Endothelial cell (in vitro differentiated cells): ENCODE measurements at regions not wholly inside any gene's neighbourhood (a gene's known extent, or its start where the extent isn't known, plus 50 kb on each side); places are given as distances from the start of the nearest gene placed in this dataset.

ENCODE experiments used
- DNase-seq: peaks from one replicate; pipeline ENCODE4 v3.0.0; 2021; ENCODE audit warnings: low spot score
- H3K27ac Mint-ChIP-seq: one replicate; pipeline ENCODE4 v1.8.0; 2021; ENCODE audit warnings: mixed read lengths, inconsistent platforms; ENCODE audit not compliant: unreplicated experiment
- H3K27me3 Mint-ChIP-seq: one replicate; pipeline ENCODE4 v1.8.0; 2021; ENCODE audit warnings: mild to moderate bottlenecking, moderate library complexity, mixed read lengths, inconsistent platforms; ENCODE audit not compliant: unreplicated experiment
- H3K36me3 Mint-ChIP-seq: one replicate; pipeline ENCODE4 v1.8.0; 2021; ENCODE audit warnings: mild to moderate bottlenecking, low read depth, mixed read lengths, inconsistent platforms; ENCODE audit not compliant: unreplicated experiment
- H3K4me1 Mint-ChIP-seq: one replicate; pipeline ENCODE4 v1.8.0; 2021; ENCODE audit warnings: mild to moderate bottlenecking, mixed read lengths, inconsistent platforms; ENCODE audit not compliant: unreplicated experiment
- H3K4me3 Mint-ChIP-seq: one replicate; pipeline ENCODE4 v1.8.0; 2021; ENCODE audit warnings: mild to moderate bottlenecking, mixed read lengths, inconsistent platforms; ENCODE audit not compliant: unreplicated experiment
- H3K9me3 Mint-ChIP-seq: one replicate; pipeline ENCODE4 v1.8.0; 2021; ENCODE audit warnings: mixed read lengths, inconsistent platforms; ENCODE audit not compliant: unreplicated experiment
- CTCF ChIP-seq: fragments of 200-600 bp; sonication (generic); IDR thresholded peaks from one replicate; pipeline ENCODE4 v1.5.0; 2021; ENCODE audit warnings: antibody characterized with exemption; ENCODE audit not compliant: unreplicated experiment

GRCh38 chr22:49087716-49088601, 739.7 kb downstream of the BRD1 start:
- no peaks in the 10 kb centered on the region for H3K36me3 Mint-ChIP-seq
- H3K9me3 Mint-ChIP-seq: no peaks in the 10 kb centered on the region
- TF ChIP-seq CTCF: no peak
- H3K27me3 Mint-ChIP-seq: peaks cover 9% of the 10 kb centered on the region
- peaks cover 7% of the 10 kb centered on the region for H3K4me1 Mint-ChIP-seq
- H3K4me3 Mint-ChIP-seq: no peak overlapping the region
- DNase-seq: no peak
- no peak overlapping the region for H3K27ac Mint-ChIP-seq

- Mint-ChIP-seq H3K36me3 (no peaks in the 10 kb centered on the region), H3K27ac (no peak overlapping the region), H3K4me3 (no peak overlapping the region), H3K4me1 (peaks cover 7% of the 10 kb centered on the region), H3K27me3 (peaks cover 9% of the 10 kb centered on the region), H3K9me3 (no peaks in the 10 kb centered on the region)
- no peak for DNase-seq
- no peak for TF ChIP-seq CTCF
Observed at GRCh38 chr22:49087198-49087597, 740.5 kb downstream of the BRD1 start.

DNA sequence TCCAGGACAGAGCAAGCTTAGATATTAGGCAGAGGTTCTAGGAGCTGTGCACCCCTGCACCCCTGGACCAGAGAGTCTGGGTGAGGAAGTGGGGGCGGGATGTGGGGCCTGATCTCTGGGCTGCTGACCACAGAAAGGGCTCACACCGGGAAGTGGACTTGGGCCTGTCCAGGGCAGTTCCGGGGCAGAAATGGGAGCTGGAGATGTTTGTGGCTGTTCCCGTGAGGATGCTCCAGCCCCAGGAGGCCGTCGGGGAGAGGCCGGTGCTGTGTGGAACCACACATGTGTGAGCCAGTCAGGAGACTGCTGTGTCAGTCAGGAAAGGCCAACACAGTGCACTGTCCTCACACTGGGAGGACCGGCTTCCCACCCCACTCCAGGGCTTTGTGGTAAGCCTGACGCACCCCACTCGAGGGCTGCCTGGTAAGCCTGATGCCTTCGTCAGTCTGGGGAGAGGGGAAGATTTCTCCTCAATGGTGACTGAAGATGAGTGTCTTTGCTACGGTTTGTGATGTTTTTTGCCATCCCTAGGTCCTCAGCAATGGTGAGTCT, 741.0 kb downstream of the BRD1 start:
- no peak overlapping the region for H3K4me3 Mint-ChIP-seq
- H3K27me3 Mint-ChIP-seq: peaks cover 9% of the 10 kb centered on the region
- no peak overlapping the region for H3K27ac Mint-ChIP-seq
- TF ChIP-seq CTCF: no peak
- no peaks in the 10 kb centered on the region for H3K36me3 Mint-ChIP-seq
- H3K4me1 Mint-ChIP-seq: peaks cover 7% of the 10 kb centered on the region
- H3K9me3 Mint-ChIP-seq: no peaks in the 10 kb centered on the region
- no peak for DNase-seq

DNA sequence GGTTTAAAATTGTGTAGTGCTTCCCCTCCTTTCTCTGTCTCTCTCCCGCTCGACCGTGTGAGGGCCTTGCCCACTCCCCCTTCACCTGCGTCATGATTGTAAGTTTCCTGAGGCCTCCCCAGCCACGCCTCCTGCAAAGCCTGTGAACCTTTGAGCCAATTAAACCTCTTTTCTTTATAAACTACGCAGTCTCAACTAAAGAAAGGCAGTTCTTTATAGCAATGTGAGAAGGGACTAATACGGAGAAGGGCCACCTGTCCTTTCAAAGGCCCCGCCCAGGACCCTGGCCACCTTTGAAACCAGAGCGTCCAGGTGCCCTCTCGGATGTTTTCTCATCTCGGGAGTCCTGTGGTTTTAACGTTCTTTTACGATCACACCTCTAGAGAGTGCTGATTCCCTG, 741.5 kb downstream of the BRD1 start:
- Mint-ChIP-seq H3K4me3 (no peak overlapping the region), H3K4me1 (peaks cover 7% of the 10 kb centered on the region), H3K27me3 (peaks cover 9% of the 10 kb centered on the region), H3K27ac (no peak overlapping the region), H3K36me3 (no peaks in the 10 kb centered on the region), H3K9me3 (no peaks in the 10 kb centered on the region)
- no peak for DNase-seq
- TF ChIP-seq CTCF: no peak

GRCh38 chr22:49084206-49084605, 743.5 kb downstream of the BRD1 start:
- no peak for TF ChIP-seq CTCF
- Mint-ChIP-seq H3K27ac (no peak overlapping the region), H3K4me3 (no peak overlapping the region), H3K4me1 (peaks cover 7% of the 10 kb centered on the region), H3K27me3 (peaks cover 3% of the 10 kb centered on the region), H3K36me3 (no peaks in the 10 kb centered on the region), H3K9me3 (no peaks in the 10 kb centered on the region)
- DNase-seq: no peak
